ENCODE measurements at regions not wholly inside any gene's neighbourhood (a gene's known extent, or its start where the extent isn't known, plus 50 kb on each side); places are given as distances from the start of the nearest gene placed in this dataset.

DNA sequence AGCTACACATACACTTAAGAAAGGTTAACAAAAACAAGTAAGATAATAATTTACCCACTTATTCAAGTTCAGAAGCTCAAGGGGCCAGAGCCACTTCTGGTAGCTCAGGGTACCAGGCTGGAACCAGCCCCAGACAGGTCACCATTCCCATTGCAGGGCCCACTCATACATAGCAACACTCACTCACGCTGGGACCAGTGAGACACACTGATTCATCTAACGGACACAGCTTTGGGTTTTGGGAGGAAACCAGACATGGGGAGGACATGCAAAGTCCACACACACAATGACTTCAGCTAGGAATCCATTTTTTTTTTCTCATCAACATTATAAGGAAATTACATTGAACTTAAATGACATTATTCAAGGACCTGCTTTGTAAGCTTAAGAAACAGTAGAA is 169.1 kb downstream of the ZC3H11B start:
- H4K91ac ChIP-seq (replicated peaks; ENCODE audit: insufficient read length, low read length) = no peak overlapping the region

More for the DNA sequence above, 169.1 kb downstream of the ZC3H11B start:
- H3K4me3 ChIP-seq (ENCODE audit: extremely low read depth in 1 of 4, insufficient read depth in 2 of 4, low read depth in 3 of 4, low read length in 4 of 4) = no peak overlapping the region
- no peak overlapping the region for H2AFZ ChIP-seq (ENCODE audit: low read length)
- H3K23me2 ChIP-seq (ENCODE audit: low read depth, low read length) = no peaks in the 10 kb centered on the region
- no peak overlapping the region for H4K5ac ChIP-seq (ENCODE audit: insufficient read length, low read depth, low read length)
- no peak overlapping the region for H2BK12ac ChIP-seq (ENCODE audit: low read depth, low read length)
- no peak overlapping the region for H2BK5ac ChIP-seq (ENCODE audit: low read depth, low read length)
- no peak overlapping the region for H2BK20ac ChIP-seq (ENCODE audit: low read length)
- FAIRE-seq = no peak
- H3K14ac ChIP-seq (ENCODE audit: insufficient read length) = no peak overlapping the region
- no peaks in the 10 kb centered on the region for H3K79me1 ChIP-seq (ENCODE audit: low read depth, low read length)
- no peak overlapping the region for H3K27ac ChIP-seq (ENCODE audit: low read depth, low read length)
- no peak for TF ChIP-seq TCF12 (IDR thresholded peaks at IDR 0.05; ENCODE audit: low read depth, low read length)
- peaks cover 0 to 3% (median 1%) of the 10 kb centered on the region in 4 experiments; a peak in 2 of 7 replicates for H3K4me1 ChIP-seq (replicated peaks in 1 of 4; ENCODE audit: control insufficient read depth in 3 of 4, insufficient read depth in 4 of 4, low read length in 3 of 4)
- H3K9me3 ChIP-seq (ENCODE audit: insufficient read depth in 2 of 2, low read depth in 1 of 2, low read length in 1 of 2) = no peaks in the 10 kb centered on the region
- no peak overlapping the region for H3K56ac ChIP-seq (replicated peaks; ENCODE audit: insufficient read length, low read depth, low read length)
- no peak overlapping the region for H3K4me2 ChIP-seq (ENCODE audit: insufficient read depth in 1 of 2, low read depth in 2 of 2, low read length in 2 of 2)
- no peak overlapping the region for H2BK15ac ChIP-seq (ENCODE audit: low read length)
- H2AK5ac ChIP-seq (ENCODE audit: low read depth, low read length) = no peak overlapping the region
- no peaks in the 10 kb centered on the region for H3K27me3 ChIP-seq (replicated peaks in 1 of 4; ENCODE audit: control insufficient read depth in 3 of 4, extremely low read depth in 1 of 4, insufficient read depth in 3 of 4, low read length in 3 of 4)
- H3K36me3 ChIP-seq (ENCODE audit: control insufficient read depth in 2 of 4, insufficient read depth in 4 of 4, low read length in 3 of 4) = no peaks in the 10 kb centered on the region
- H3K79me2 ChIP-seq (ENCODE audit: control insufficient read depth in 1 of 2, insufficient read depth in 2 of 2, low read length in 2 of 2) = no peaks in the 10 kb centered on the region
- DNase-seq (ENCODE audit: low read depth in 1 of 2, low spot score in 2 of 2) = no peak
- H3K9ac ChIP-seq (replicated peaks in 1 of 4; ENCODE audit: extremely low read depth in 1 of 4, low read depth in 3 of 4, low read length in 3 of 4) = no peak overlapping the region
- no peak overlapping the region for H3K23ac ChIP-seq (ENCODE audit: insufficient read length)
- CTCF ChIA-PET (ENCODE audit: partially characterized antibody) = interaction anchor here (0.7 to 1.0 kb wide), 3 partner anchors 27 to 175 kb away, joined by 3 to 6 read pairs (median 4); no protein-coding TSS in a partner anchor
- WGBS, 2 experiments (ENCODE audit: extremely low coverage in 1 of 2, insufficient coverage in 1 of 2, insufficient read length in 1 of 2, insufficient replicate concordance in 2 of 2, low coverage in 1 of 2, low lambda C conversion rate in 2 of 2, missing lambda C conversion rate in 1 of 2) = 93% methylated on average over 2 of the region's 2 CpGs; no CpG with 5 or more reads in 1 of the 2 experiments
- no peaks in the 10 kb centered on the region for H4K20me1 ChIP-seq (replicated peaks in 1 of 2; ENCODE audit: control insufficient read depth in 1 of 2, insufficient read depth in 2 of 2, low read length in 2 of 2)
- H3K18ac ChIP-seq (ENCODE audit: extremely low read depth, low read length) = no peak overlapping the region
- POLR2A ChIA-PET (ENCODE audit: partially characterized antibody) = no interaction called here
- no peak overlapping the region for H4K8ac ChIP-seq (ENCODE audit: extremely low read depth, insufficient read depth, low read length)
- H3K4ac ChIP-seq (replicated peaks; ENCODE audit: insufficient read length, low read depth, low read length) = peak overlapping the region; percentile 79
- no peak overlapping the region for H2BK120ac ChIP-seq (replicated peaks; ENCODE audit: low read depth, low read length)
